Left lung (tissue), 4 donors: ENCODE measurements at regions not wholly inside any gene's neighbourhood (a gene's known extent, or its start where the extent isn't known, plus 50 kb on each side); places are given as distances from the start of the nearest gene placed in this dataset.

Experiments
- ATAC-seq: fragments of 200-7000 bp; cut with Tn5 transposase; one replicate; pipeline ENCODE4 v1.9.1; 2020; ENCODE audit warnings: moderate library complexity
- DNase-seq, 4 donors: peaks; one replicate each; pipeline ENCODE4 v3.0.0-alpha.2; 2013 to 2020
- H3K27ac ChIP-seq, 2 donors: fragments of 200-600 bp; sonication (generic) in 1 of 2; one replicate each; pipeline versions ENCODE4 v1.5.0 to v1.8.0; 2020 to 2021
- H3K27me3 ChIP-seq, 2 donors: fragments of 200-600 bp; sonication (generic) in 1 of 2; one replicate each; pipeline versions ENCODE4 v1.5.0 to v1.8.0; 2020 to 2021
- H3K36me3 ChIP-seq, 2 donors: fragments of 200-600 bp; sonication (generic) in 1 of 2; one replicate each; pipeline versions ENCODE4 v1.5.0 to v1.8.0; 2020 to 2021
- H3K4me1 ChIP-seq, 2 donors: fragments of 200-600 bp; one replicate each; pipeline ENCODE4 v1.8.0; 2021
- H3K4me3 ChIP-seq, 2 donors: fragments of 200-600 bp; sonication (generic) in 1 of 2; one replicate each; pipeline versions ENCODE4 v1.5.0 to v1.8.0; 2020 to 2021; ENCODE audit warnings: mild to moderate bottlenecking in 1 of 2
- H3K9me3 ChIP-seq, 2 donors: fragments of 200-600 bp; sonication (generic) in 1 of 2; one replicate each; pipeline versions ENCODE4 v1.5.0 to v1.8.0; 2020 to 2021
- intact Hi-C, 2 donors: fragments of 100-400 bp; cut with DNase I; formaldehyde crosslinking; loops; one replicate each; pipeline versions ENCODE4 v1.11.2 to v1.14.2; 2022
- TF ChIP-seq, protein P1 (sequence below), 2 donors: fragments of 200-600 bp; sonication (generic) in 1 of 2; IDR thresholded peaks; one replicate each; pipeline versions ENCODE4 v1.5.0 to v1.8.0; 2021; ENCODE audit warnings: antibody characterized with exemption in 2 of 2
- donor health status: DM: no; HTN: yes; CAD: no.
- donor health status: DM: no; HTN: no; CAD: no.

DNA sequence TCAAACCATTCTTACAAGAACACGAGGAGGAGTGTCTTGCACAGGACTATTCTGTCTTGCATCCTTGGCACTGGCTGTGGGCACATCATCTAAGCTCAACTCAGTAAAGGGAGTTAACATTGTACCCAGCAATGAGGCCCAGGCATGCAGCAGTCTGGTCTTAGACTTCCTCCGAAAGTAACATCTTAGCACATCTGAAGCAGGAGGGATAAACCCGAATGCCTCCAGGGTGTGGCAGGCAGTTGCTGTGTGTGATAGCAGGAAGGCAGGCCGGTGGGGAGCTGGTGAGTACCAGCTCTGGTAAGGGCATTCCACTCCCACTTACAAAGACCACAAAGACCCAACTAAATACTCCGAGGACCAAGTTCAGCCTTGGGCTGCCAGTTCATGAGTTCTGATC lies 206.3 kb downstream of the TSN start:
- Histone ChIP-seq H3K4me3 (no peak overlapping the region), H3K4me1 (no peaks in the 10 kb centered on the region), H3K27me3 (no peaks in the 10 kb centered on the region), H3K36me3 (no peaks in the 10 kb centered on the region), H3K27ac (no peak overlapping the region), H3K9me3 (no peaks in the 10 kb centered on the region)
- no peak for ATAC-seq
- TF ChIP-seq, protein P1, sequence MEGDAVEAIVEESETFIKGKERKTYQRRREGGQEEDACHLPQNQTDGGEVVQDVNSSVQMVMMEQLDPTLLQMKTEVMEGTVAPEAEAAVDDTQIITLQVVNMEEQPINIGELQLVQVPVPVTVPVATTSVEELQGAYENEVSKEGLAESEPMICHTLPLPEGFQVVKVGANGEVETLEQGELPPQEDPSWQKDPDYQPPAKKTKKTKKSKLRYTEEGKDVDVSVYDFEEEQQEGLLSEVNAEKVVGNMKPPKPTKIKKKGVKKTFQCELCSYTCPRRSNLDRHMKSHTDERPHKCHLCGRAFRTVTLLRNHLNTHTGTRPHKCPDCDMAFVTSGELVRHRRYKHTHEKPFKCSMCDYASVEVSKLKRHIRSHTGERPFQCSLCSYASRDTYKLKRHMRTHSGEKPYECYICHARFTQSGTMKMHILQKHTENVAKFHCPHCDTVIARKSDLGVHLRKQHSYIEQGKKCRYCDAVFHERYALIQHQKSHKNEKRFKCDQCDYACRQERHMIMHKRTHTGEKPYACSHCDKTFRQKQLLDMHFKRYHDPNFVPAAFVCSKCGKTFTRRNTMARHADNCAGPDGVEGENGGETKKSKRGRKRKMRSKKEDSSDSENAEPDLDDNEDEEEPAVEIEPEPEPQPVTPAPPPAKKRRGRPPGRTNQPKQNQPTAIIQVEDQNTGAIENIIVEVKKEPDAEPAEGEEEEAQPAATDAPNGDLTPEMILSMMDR (IDR thresholded peaks at IDR 0.05) = no peak
- intact Hi-C loops = no loop called here
- no peak for DNase-seq

- no peaks in the 10 kb centered on the region for H3K36me3 ChIP-seq
- H3K4me1 ChIP-seq = no peaks in the 10 kb centered on the region
- no peak for DNase-seq
- intact Hi-C loops = no loop called here
- no peaks in the 10 kb centered on the region for H3K9me3 ChIP-seq
- no peak overlapping the region for H3K27ac ChIP-seq
- H3K27me3 ChIP-seq = no peaks in the 10 kb centered on the region
- H3K4me3 ChIP-seq = no peak overlapping the region
- TF ChIP-seq, protein P1 (IDR thresholded peaks at IDR 0.05) = no peak
- ATAC-seq = peak; percentile 77
Observed at GRCh38 chr2:121965661-121966060, 210.2 kb downstream of the TSN start.

GRCh38 chr2:121966663-121967062 lies 211.2 kb downstream of the TSN start:
- TF ChIP-seq, protein P1 (IDR thresholded peaks at IDR 0.05) = no peak
- no peaks in the 10 kb centered on the region for H3K27me3 ChIP-seq
- intact Hi-C loops = no loop called here
- ATAC-seq = no peak
- DNase-seq = no peak
- no peak overlapping the region for H3K27ac ChIP-seq
- H3K36me3 ChIP-seq = no peaks in the 10 kb centered on the region
- H3K4me3 ChIP-seq = no peak overlapping the region
- no peaks in the 10 kb centered on the region for H3K4me1 ChIP-seq
- H3K9me3 ChIP-seq = no peaks in the 10 kb centered on the region

GRCh38 chr2:121969166-121969565 lies 213.7 kb downstream of the TSN start:
- Histone ChIP-seq H3K9me3 (no peaks in the 10 kb centered on the region), H3K36me3 (no peaks in the 10 kb centered on the region), H3K4me1 (no peaks in the 10 kb centered on the region), H3K27ac (peak overlapping the region in 1 of 2 donors; percentile 70), H3K27me3 (no peaks in the 10 kb centered on the region), H3K4me3 (no peak overlapping the region)
- TF ChIP-seq, protein P1 (IDR thresholded peaks at IDR 0.05) = no peak
- intact Hi-C loops = no loop called here
- DNase-seq (no peak), ATAC-seq (peak; percentile 53)

DNA sequence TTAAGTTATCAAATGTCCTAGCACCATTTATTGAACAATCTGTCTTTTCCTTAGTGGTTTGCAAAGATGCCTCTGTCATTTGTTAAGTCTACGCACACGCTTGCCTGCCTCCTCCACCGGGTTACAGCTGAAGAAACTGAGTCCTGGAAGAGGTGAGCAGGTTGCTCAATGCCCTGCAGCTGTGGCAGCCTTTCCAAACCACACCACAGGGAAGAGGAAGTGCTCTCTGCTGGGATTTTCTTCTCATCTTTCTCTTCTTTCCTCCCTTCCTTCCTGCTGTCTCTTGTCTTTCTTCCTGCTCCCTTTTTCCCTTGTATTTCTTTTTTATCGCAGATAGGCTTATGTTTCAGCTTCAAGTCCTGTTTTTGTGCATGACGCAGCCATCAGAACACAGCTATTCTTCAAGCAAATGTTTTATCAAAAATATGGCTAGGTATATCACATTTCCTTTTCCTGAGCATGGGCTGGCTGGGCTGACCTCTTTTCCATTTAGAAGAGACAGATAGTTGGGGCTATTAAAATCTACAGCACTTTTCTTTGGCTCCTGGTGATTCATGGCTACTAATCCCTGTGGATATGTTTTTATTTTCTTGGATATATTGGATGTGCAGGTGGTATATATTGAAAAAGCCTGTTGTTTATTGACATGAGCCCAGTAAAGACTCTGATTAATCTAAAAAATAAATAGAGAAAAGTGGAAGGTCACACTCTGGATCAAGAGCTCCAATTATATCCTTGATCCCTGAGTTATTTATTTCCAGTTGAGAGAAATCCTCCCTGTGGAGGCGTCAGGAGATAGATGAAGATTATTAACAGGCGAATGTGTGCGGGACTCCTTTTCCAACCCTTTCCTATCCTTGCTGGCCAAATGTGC lies 214.6 kb downstream of the TSN start:
- Histone ChIP-seq H3K4me3 (no peak overlapping the region), H3K27ac (peak overlapping the region in 1 of 2 donors; percentile 70), H3K9me3 (no peaks in the 10 kb centered on the region), H3K4me1 (no peaks in the 10 kb centered on the region), H3K36me3 (no peaks in the 10 kb centered on the region), H3K27me3 (no peaks in the 10 kb centered on the region)
- DNase-seq = no peak
- TF ChIP-seq, protein P1 (IDR thresholded peaks at IDR 0.05) = no peak
- intact Hi-C loops = no loop called here
- no peak for ATAC-seq
